HG03175 (cell line): ENCODE measurements at regions not wholly inside any gene's neighbourhood (a gene's known extent, or its start where the extent isn't known, plus 50 kb on each side); places are given as distances from the start of the nearest gene placed in this dataset.

Source experiments
- ATAC-seq: cut with Tn5 transposase; IDR thresholded peaks from one replicate; pipeline ENCODE4 v1.9.1; 2021; ENCODE audit warnings: mild to moderate bottlenecking, moderate library complexity; ENCODE audit not compliant: unreplicated experiment

- ATAC-seq = no peak
Measured at GRCh38 chr4:177568931-177569330, 126.7 kb upstream of the AGA start.

GRCh38 chr4:177569434-177569833 is 127.2 kb upstream of the AGA start:
- ATAC-seq = no peak

GRCh38 chr4:177573507-177573906 is 131.3 kb upstream of the AGA start:
- ATAC-seq = no peak

GRCh38 chr4:177574446-177574845 is 132.2 kb upstream of the AGA start:
- ATAC-seq = no peak

- ATAC-seq = no peak
Measured at GRCh38 chr4:177579649-177580048, 137.4 kb upstream of the AGA start.

- no peak for ATAC-seq
Measured at GRCh38 chr4:177582992-177583391, 140.8 kb upstream of the AGA start.

GRCh38 chr4:177587989-177588388 is 145.8 kb upstream of the AGA start:
- ATAC-seq = no peak

GRCh38 chr4:177595386-177595785 is 153.1 kb upstream of the AGA start:
- ATAC-seq = no peak

- ATAC-seq = no peak
Measured at GRCh38 chr4:177596035-177596434, 153.8 kb upstream of the AGA start.

- no peak for ATAC-seq
Measured at GRCh38 chr4:177596991-177597390, 154.8 kb upstream of the AGA start.

GRCh38 chr4:177605252-177605651 is 163.0 kb upstream of the AGA start:
- no peak for ATAC-seq

GRCh38 chr4:177607111-177607573 is 164.9 kb upstream of the AGA start:
- ATAC-seq = no peak

GRCh38 chr4:177611974-177612664 is 169.9 kb upstream of the AGA start:
- no peak for ATAC-seq

- no peak for ATAC-seq
Measured at GRCh38 chr4:177612684-177613083, 170.4 kb upstream of the AGA start.

GRCh38 chr4:177632481-177632880 is 190.2 kb upstream of the AGA start:
- ATAC-seq = no peak

GRCh38 chr4:177638871-177639270 is 196.6 kb upstream of the AGA start:
- no peak for ATAC-seq

- ATAC-seq = no peak
Measured at GRCh38 chr4:177640864-177641263, 198.6 kb upstream of the AGA start.

- ATAC-seq = no peak
Measured at GRCh38 chr4:177660223-177660622, 218.0 kb upstream of the AGA start.

- no peak for ATAC-seq
Measured at GRCh38 chr4:177667687-177668086, 225.4 kb upstream of the AGA start.

GRCh38 chr4:177671387-177671786 is 229.2 kb upstream of the AGA start:
- no peak for ATAC-seq

GRCh38 chr4:177671845-177672244 is 229.6 kb upstream of the AGA start:
- ATAC-seq = no peak

- ATAC-seq = no peak
Measured at GRCh38 chr4:177673985-177674489, 231.8 kb upstream of the AGA start.

GRCh38 chr4:177680308-177680707 is 238.1 kb upstream of the AGA start:
- ATAC-seq = peak; percentile 66
